ENCODE measurements at regions not wholly inside any gene's neighbourhood (a gene's known extent, or its start where the extent isn't known, plus 50 kb on each side); places are given as distances from the start of the nearest gene placed in this dataset.

GRCh38 chr15:87193481-87193880 is 1063.1 kb downstream of the NTRK3 start:
- intact Hi-C loops (cut with DNase I; ENCODE audit: low total_unique reads), result no loop called here
- TF ChIP-seq CTCF (IDR thresholded peaks at IDR 0.05), result no peak
- TF ChIP-seq POLR2A (IDR thresholded peaks at IDR 0.05), result no peak
- no peak for TF ChIP-seq POLR2AphosphoS5 (IDR thresholded peaks at IDR 0.05)
- DNase-seq (ENCODE audit: low spot score in 2 of 2), result no peak
- H3K27me3 ChIP-seq, result no peaks in the 10 kb centered on the region
- H3K36me3 ChIP-seq, result no peaks in the 10 kb centered on the region
- no peak overlapping the region for H3K4me3 ChIP-seq
- no peak overlapping the region for H3K27ac ChIP-seq
- H3K4me1 ChIP-seq, result no peaks in the 10 kb centered on the region
- H3K9me3 ChIP-seq, result no peaks in the 10 kb centered on the region

- Histone ChIP-seq H3K27me3 (no peaks in the 10 kb centered on the region), H3K36me3 (no peaks in the 10 kb centered on the region), H3K27ac (no peak overlapping the region), H3K4me3 (no peak overlapping the region), H3K9me3 (no peaks in the 10 kb centered on the region), H3K4me1 (no peaks in the 10 kb centered on the region)
- no peak for DNase-seq (ENCODE audit: low spot score in 2 of 2)
- intact Hi-C loops (cut with DNase I; ENCODE audit: low total_unique reads), result no loop called here
- TF ChIP-seq POLR2AphosphoS5 (IDR thresholded peaks at IDR 0.05) (no peak), CTCF (IDR thresholded peaks at IDR 0.05) (no peak), POLR2A (IDR thresholded peaks at IDR 0.05) (no peak)
Measured at GRCh38 chr15:87167706-87168105, 1088.0 kb downstream of the AGBL1 start.

DNA sequence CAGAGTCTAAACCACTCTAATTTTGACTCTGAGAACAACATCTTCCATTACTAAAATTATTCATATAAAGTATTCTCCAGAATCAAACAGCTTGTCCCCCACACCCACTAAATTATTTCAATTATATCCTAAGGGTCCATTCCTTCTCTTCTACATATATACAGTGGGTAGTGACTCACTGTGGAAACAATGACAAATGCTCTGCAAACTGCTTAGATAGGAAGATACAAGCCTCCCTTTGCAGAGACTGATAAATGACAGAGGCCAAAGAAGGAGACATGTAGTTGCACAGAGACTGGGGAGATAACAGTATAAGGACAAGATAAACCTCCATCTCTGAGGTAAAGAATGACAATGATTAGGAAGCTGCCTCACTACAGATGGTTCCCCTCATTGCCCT is 1087.4 kb downstream of the AGBL1 start:
- DNase-seq (ENCODE audit: low spot score in 2 of 2), result no peak
- no peaks in the 10 kb centered on the region for H3K27me3 ChIP-seq
- H3K27ac ChIP-seq, result no peak overlapping the region
- H3K4me3 ChIP-seq, result no peak overlapping the region
- no peaks in the 10 kb centered on the region for H3K36me3 ChIP-seq
- H3K9me3 ChIP-seq, result no peaks in the 10 kb centered on the region
- H3K4me1 ChIP-seq, result no peaks in the 10 kb centered on the region
- TF ChIP-seq POLR2AphosphoS5 (IDR thresholded peaks at IDR 0.05) (no peak), CTCF (IDR thresholded peaks at IDR 0.05) (no peak), POLR2A (IDR thresholded peaks at IDR 0.05) (no peak)
- intact Hi-C loops (cut with DNase I; ENCODE audit: low total_unique reads), result no loop called here

DNA sequence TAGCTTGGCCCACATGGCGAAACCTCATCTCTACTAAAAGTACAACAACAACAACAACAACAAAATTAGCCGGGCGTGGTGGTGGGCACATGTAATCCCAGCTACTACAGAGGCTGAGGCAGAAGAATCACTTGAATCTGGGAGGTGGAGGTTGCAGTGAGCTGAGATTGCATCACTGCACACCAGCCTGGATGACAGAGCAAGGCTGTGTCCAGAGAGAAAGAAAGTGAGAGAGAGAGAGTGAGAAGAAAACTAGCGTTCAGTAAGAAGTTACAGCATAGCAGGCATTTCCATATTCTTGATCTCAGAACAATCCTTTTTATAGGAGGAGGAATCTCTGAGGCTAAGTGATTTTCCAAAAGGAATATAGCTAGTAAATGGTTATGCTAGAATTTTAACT is 1076.1 kb downstream of the AGBL1 start:
- TF ChIP-seq POLR2A (IDR thresholded peaks at IDR 0.05) (no peak), POLR2AphosphoS5 (IDR thresholded peaks at IDR 0.05) (no peak), CTCF (IDR thresholded peaks at IDR 0.05) (no peak)
- intact Hi-C loops (cut with DNase I; ENCODE audit: low total_unique reads), result no loop called here
- no peaks in the 10 kb centered on the region for H3K36me3 ChIP-seq
- H3K27me3 ChIP-seq, result no peaks in the 10 kb centered on the region
- no peak overlapping the region for H3K27ac ChIP-seq
- H3K4me1 ChIP-seq, result no peaks in the 10 kb centered on the region
- no peak overlapping the region for H3K4me3 ChIP-seq
- H3K9me3 ChIP-seq, result peaks cover 0 to 5% of the 10 kb centered on the region in 2 donors
- no peak for DNase-seq (ENCODE audit: low spot score in 2 of 2)

DNA sequence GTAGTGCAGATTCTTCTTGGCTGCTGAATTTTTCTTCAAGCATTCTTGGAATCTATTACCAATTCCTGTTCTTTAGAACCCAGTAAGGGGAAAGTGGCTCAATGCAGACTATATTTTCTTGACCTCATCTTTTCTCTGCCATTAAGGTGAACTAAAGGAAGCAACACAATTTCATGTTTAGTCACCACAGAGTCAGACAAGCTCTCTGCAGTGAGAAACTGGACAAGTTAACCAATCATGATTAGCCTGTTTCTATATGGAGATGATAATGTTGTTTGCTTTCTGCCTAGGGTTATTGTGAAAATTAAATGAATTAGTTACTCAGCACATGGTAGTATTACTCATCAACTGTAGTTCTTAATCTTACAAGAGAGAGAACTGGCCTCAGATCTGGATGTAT is 1075.1 kb downstream of the AGBL1 start:
- no peaks in the 10 kb centered on the region for H3K36me3 ChIP-seq
- no peaks in the 10 kb centered on the region for H3K27me3 ChIP-seq
- intact Hi-C loops (cut with DNase I; ENCODE audit: low total_unique reads), result no loop called here
- DNase-seq (ENCODE audit: low spot score in 2 of 2), result no peak
- no peak overlapping the region for H3K27ac ChIP-seq
- H3K9me3 ChIP-seq, result peaks cover 0 to 5% of the 10 kb centered on the region in 2 donors
- H3K4me3 ChIP-seq, result no peak overlapping the region
- no peaks in the 10 kb centered on the region for H3K4me1 ChIP-seq
- TF ChIP-seq POLR2AphosphoS5 (IDR thresholded peaks at IDR 0.05) (no peak), POLR2A (IDR thresholded peaks at IDR 0.05) (no peak), CTCF (IDR thresholded peaks at IDR 0.05) (no peak)

Data from breast epithelium (tissue), 4 donors.